Panc1 (cell line): ENCODE measurements at regions not wholly inside any gene's neighbourhood (a gene's known extent, or its start where the extent isn't known, plus 50 kb on each side); places are given as distances from the start of the nearest gene placed in this dataset.
"Not testable (repeated sequence)": the region's sequence is repeated elsewhere in the genome, so short reads cannot be mapped to it uniquely, and the experiment has no call there.

Source experiments
- POLR2AphosphoS5 ChIP-seq: IDR thresholded peaks from 2 replicates; pipeline ENCODE4 v1.6.1; 2012; ENCODE audit warnings: mild to moderate bottlenecking, low read depth, low read length, moderate library complexity
- TCF7L2 ChIP-seq: IDR thresholded peaks from 2 replicates; pipeline ENCODE4 v1.6.1; 2011; ENCODE audit warnings: mild to moderate bottlenecking, low read depth, low read length, inconsistent platforms

DNA sequence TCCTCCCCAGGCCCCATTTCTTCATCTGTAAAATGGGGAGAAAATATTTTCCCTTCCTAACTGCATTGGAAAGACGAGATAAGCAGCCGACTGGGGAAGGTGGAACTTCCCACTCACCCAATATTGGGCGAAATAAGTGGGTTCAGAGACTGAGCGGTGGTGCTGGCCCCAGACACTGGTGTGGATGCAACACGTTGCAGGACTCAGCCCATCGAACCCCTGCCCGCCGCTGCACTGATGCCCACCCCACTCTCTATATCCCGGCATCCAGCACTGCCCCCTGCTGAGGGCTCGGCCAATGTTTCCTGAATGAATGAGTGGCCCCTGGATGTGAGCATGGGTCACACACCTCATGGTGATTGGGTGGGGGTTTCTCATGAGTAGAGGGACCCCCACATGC is 194.4 kb upstream of the ZNG1E start:
- TF ChIP-seq TCF7L2, POLR2AphosphoS5: not testable (repeated sequence)
